NCI-H2107 treated with DMSO at 0.1 percent for 48 hours (cell line): ENCODE measurements at regions not wholly inside any gene's neighbourhood (a gene's known extent, or its start where the extent isn't known, plus 50 kb on each side); places are given as distances from the start of the nearest gene placed in this dataset.

Experiments used
- DNase-seq: peaks from one replicate; lab custom pipeline; 2025; ENCODE audit not compliant: unreplicated experiment; lab: John Stamatoyannopoulos, UW

DNA sequence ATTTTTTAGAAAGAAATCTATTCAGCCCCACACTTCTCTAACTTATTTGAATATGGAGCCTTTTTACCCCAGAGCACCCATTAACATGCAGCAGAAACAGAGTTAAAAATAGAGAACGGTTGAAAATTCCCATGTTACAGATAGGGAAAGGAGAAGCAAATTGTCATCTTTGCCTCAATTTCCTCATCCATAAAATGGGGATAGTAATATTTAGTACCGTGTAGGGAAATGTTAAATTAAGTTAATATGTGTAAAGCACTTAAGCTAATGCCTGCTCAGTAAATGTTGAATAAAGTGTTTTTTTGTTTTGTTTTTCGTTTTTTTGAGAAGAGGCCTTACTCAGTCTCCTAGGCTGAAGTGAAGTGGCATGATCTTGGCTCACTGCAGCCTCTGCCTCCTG is 50.3 kb downstream of the NAV1 start:
- no peak for DNase-seq

- no peak for DNase-seq
Measured at GRCh38 chr1:201590474-201590873, 51.5 kb downstream of the NAV1 start.

- DNase-seq: no peak
Measured at GRCh38 chr1:201591348-201591747, 52.4 kb downstream of the NAV1 start.

GRCh38 chr1:201591981-201592380 is 53.1 kb downstream of the NAV1 start:
- no peak for DNase-seq

GRCh38 chr1:201593200-201593921 is 54.4 kb downstream of the NAV1 start:
- no peak for DNase-seq

DNA sequence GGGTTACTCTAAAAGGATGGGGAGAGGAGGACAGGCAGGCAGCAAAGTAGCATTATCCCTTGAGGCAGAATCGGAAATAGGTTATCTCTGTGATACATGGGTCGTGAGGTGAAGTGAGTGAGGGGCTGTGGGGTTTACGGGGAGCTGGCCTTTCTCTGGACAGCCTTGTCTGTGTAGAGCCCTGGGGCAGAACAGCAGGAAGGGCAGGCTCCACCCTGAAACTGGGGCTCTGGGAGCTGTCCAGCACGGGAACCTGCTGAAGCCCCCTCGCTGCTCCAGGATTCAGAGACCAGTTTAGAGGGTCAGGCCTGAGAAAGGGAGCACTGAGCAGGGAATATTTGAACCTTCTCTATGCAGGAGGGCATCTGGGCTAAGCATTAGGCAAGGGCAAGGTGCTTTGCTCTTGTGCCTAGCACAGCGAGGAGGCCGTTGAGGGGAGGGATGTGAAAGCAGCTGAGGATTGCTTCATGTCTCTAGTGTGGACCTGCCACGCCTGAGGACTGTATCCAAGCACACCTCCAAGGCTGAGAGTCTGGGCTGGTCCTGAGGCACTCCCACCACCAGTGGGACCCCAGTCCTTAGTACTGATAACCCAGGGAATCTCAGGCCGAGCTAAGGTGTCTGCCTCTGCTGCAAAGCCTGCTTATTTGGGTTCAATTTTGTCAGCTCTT is 55.8 kb downstream of the NAV1 start:
- DNase-seq: no peak

DNA sequence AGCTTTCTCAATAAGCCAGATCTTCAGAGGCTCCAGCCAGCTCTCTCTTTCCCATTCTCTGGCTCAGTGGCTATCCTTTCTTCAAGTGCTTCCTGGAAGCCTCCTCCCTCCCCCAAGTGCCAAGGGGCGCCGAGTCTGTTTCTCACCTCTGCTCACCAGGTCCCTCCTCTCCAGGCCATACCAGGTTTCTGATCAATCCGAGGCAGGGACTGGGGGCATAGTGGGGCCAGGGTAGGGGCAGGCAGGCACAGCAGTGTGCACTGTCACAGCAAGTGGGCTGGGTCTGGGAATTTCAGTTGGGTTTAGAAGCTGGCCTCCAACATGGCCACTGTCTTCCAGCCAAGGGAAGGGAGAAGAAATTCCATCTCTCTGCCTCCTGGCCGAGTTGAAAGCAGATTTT is 56.5 kb downstream of the NAV1 start:
- no peak for DNase-seq

DNA sequence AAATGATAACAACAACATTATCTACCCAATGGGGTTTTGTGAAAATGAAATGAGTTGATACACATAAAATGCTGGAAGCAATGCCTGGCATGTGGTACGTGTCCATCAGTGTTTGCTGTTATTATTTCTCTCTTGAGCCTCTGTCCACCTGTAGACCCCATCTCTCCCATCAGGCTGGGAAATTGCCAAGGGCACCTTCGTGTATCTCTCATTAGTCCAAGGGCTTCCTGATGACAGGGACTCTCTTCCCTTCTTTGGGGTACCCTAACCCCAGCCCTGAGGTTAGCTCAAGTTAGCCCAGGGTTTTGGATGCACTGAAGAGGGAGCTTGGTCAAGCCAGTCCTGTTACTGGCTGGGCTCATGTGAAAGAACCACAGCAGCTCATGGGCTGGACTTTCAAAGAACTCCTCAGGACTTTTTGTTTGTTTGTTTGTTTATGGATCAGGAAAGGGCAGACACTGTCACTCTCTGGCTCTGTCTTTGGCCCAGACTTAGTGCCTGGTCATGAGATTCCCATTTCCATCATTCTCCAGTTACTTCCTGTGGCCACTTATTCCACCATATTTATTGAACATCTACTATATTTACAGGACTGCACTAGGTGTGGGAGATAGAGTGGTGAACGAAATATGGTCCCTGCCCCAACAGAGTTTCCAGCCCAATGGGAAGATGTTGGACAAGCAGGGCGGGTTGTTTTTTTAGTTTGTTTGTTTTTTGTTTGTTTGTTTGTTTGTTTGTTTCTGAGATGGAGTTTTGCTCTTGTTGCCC is 57.4 kb downstream of the NAV1 start:
- DNase-seq: no peak

DNA sequence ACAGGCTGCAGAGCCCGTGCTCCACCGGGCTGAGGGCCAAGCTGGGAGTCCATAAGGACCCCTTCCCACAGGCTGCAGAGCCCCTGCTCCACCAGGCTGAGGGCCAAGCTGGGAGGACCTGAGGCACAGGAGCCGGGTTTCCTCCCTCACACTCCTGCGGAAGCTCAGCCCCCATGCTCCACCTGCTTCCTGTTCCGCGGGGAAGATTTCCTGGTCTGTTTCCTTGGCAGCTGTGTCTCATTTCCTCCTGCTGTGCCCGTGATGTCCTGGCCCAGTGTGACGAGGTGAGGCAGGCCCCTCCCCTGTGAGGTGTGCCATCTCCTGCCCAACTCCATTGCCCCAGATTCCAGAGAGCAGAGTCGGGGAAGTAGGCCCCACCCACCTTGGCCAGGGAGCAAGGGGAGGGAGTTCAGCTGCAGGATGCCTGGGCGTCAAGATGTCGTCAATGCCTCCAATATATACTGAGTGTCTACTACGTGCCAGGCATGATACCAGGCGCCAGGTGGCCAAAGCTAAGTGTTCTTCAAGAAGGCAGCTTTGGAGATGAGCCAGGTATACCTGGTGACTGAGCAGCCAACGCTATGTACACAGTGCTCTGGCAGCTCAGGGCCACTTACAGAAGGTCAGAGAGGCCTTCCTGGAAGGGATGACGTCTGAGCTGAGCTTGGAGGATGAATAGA is 58.8 kb downstream of the NAV1 start:
- peak; percentile 77 for DNase-seq

DNA sequence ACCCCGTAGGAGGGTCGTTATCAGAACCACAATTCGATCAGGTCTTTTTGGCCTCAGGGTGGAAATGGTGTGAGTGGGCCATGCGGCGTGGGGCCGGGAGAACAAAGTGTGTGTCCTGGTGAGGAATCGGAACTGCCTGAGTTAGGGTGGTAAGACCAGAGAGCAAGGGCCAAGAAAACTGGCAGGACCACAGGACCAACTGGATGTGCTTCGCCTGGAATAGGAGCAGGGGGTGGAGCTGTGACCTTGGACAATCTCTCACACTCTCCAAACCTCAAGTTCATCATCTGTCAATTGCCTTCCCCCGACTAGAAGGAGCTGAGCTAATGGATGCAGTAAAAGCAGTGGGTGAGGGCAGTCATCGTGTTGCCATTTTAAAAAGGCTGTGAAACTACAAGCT is 59.5 kb downstream of the NAV1 start:
- no peak for DNase-seq

- DNase-seq: no peak
Measured at GRCh38 chr1:201598973-201599372, 60.0 kb downstream of the NAV1 start.

DNA sequence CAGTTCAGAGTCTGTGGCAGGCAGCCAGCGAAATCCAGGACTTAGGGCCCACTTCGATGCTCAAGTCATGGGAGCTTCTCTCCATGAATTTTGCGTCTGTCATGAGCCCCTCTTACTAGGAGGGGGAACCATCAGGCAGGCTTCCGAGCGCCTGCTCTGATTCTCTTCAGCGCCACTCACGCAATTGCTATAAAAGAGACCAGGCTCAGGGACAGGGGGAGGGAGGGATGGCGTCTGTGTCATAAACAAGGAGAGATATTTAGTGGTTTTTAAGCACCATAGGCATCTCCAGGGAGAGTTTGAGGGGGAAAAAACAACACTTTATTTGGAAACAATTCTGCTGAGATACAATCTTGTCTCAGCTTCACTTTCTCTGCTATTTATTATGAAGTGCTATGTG is 60.6 kb downstream of the NAV1 start:
- no peak for DNase-seq

DNA sequence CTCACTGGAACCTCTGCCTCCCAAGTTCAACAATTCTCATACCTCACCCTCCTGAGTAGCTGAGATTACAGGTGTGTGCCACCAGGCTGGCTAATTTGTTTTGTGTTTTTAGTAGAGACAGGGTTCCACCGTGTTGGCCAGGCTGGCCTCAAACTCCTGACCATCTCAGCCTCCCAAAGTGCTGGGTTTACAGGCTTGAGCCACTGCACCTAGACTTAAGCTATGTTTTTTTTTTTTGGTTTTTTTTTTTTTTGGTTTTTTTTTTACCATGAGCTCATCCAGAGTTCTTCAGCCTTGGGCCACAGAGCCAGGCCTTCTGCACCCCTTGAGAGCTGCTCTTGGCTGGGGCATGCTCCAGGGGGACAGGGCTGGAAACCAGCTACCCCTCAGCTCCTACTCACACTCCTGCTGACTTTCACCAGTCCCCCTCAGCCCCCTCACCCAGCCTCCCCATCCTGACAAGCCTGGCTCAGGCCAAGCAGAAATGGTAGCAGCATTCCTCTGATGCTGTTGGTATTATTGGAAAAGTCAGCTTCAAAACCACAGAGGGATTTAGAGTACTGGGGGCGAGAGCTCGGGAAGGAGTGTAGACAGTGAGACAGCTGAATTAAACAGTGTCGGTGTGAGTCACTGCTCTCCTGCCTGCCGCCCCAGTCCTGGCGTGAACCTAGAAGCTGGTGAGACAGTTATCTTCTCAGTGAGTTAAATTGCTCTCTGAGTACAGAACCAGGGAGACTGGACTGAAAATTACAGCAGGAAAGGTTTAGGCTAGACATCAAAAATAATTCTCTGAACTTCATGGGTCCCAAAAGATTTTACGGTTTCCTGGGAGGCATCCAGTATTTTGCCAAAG is 63.7 kb downstream of the NAV1 start:
- no peak for DNase-seq

- DNase-seq: no peak
Measured at GRCh38 chr1:201603613-201604232, 64.8 kb downstream of the NAV1 start.

DNA sequence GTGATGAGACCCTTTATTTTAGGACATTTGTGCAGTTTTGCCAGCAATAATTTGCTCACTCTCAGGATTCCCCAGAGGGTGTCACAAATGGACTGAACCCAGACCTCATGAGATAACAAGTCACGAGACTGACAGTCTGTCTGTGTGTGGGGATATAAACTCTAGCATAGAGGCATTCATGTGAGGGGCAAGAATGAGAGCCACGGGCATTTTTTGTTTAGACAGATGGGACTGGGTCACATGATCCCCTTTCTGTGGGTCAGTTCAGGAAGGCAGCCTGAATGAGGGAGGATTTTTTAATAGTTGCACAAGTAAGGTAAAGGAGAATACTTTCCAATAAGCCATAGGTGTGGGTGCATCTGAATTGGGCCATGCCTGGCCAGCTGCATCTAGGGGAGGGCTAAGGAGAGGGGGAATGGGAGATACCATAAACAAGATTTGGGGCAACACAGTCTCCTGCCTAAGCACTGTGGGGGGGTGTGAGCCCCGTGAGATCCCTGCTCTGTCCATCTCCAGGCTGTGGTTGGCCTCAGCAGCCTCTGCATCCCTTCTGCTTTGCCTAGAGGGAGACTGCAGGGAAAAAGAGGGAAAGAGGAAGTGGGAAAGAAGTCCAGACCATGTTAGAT is 66.6 kb downstream of the NAV1 start:
- no peak for DNase-seq

DNA sequence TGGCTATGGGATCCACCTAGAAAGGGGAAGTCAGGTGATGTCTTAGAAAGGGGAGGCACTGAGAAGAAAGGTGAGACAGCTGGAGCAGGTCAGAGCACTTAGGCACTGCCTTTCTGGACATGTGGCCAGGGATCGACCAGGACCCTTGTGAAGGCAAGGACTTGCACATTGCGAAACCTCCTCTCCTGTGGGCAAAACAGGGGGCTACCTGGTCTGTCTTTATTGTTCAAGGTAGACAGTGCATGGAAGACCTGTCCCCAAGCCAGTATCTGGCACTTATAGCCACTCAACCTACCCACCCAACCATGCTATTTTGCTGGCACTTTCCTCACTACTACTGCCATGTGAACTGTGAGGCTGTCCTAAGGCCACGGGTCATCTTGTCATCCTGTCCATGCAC is 67.2 kb downstream of the NAV1 start:
- no peak for DNase-seq

DNA sequence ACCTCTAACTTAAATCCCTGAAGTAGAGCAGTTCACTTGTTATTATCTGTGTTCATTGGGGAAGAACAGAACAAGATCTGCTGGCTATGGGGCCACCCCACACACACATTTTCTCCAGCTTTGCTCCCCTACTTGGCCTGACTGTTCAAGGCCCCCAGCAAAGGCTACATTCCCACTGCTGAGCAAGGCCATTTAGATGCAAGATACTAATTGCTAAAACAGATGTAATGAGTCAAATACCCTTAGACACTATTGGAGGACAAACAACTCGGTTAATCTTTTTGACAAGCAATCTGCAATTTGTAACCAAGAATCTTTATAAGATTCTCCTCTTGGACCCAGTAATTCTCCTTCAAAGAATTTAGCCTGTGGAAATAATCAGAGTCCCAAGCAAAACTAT is 67.7 kb downstream of the NAV1 start:
- no peak for DNase-seq

- no peak for DNase-seq
Measured at GRCh38 chr1:201608635-201609395, 69.9 kb downstream of the NAV1 start.
